ENCODE measurements at regions not wholly inside any gene's neighbourhood (a gene's known extent, or its start where the extent isn't known, plus 50 kb on each side); places are given as distances from the start of the nearest gene placed in this dataset.

- Histone ChIP-seq H3K27ac (peak overlapping the region; percentile 76), H3K4me3 (no peak overlapping the region), H3K9me3 (no peaks in the 10 kb centered on the region), H3K36me3 (no peaks in the 10 kb centered on the region), H3K4me1 (no peaks in the 10 kb centered on the region), H3K9ac (ENCODE audit: low read depth in 2 of 2, low read length in 2 of 2) (no peak overlapping the region), H3K27me3 (no peaks in the 10 kb centered on the region)
- peak; percentile 87 for DNase-seq
- TF ChIP-seq CTCF (IDR thresholded peaks at IDR 0.05), result no peak
- intact Hi-C loops (cut with DNase I), result no loop called here
Measured at GRCh38 chr7:27423290-27423689, 180.7 kb downstream of the EVX1 start.

GRCh38 chr7:27423821-27424220, 181.2 kb downstream of the EVX1 start:
- Histone ChIP-seq H3K9me3 (no peaks in the 10 kb centered on the region), H3K9ac (ENCODE audit: low read depth in 2 of 2, low read length in 2 of 2) (no peak overlapping the region), H3K4me1 (no peaks in the 10 kb centered on the region), H3K27me3 (no peaks in the 10 kb centered on the region), H3K4me3 (no peak overlapping the region), H3K36me3 (no peaks in the 10 kb centered on the region), H3K27ac (peak overlapping the region; percentile 76)
- no peak for TF ChIP-seq CTCF (IDR thresholded peaks at IDR 0.05)
- no peak for DNase-seq
- intact Hi-C loops (cut with DNase I), result no loop called here

- peak; percentile 71 for DNase-seq
- H3K27ac ChIP-seq, result peak overlapping the region; percentile 76
- no peaks in the 10 kb centered on the region for H3K36me3 ChIP-seq
- no peak overlapping the region for H3K4me3 ChIP-seq
- H3K4me1 ChIP-seq, result no peaks in the 10 kb centered on the region
- no peak for TF ChIP-seq CTCF (IDR thresholded peaks at IDR 0.05)
- H3K9me3 ChIP-seq, result no peaks in the 10 kb centered on the region
- no peaks in the 10 kb centered on the region for H3K27me3 ChIP-seq
- intact Hi-C loops (cut with DNase I), result no loop called here
- no peak overlapping the region for H3K9ac ChIP-seq (ENCODE audit: low read depth in 2 of 2, low read length in 2 of 2)
Measured at GRCh38 chr7:27424231-27424630, 181.6 kb downstream of the EVX1 start.

GRCh38 chr7:27424749-27425148, 182.1 kb downstream of the EVX1 start:
- no peaks in the 10 kb centered on the region for H3K4me1 ChIP-seq
- intact Hi-C loops (cut with DNase I), result no loop called here

GRCh38 chr7:27427416-27427815, 184.8 kb downstream of the EVX1 start:
- no peaks in the 10 kb centered on the region for H3K27me3 ChIP-seq
- intact Hi-C loops (cut with DNase I), result no loop called here
- TF ChIP-seq CTCF (IDR thresholded peaks at IDR 0.05), result no peak
- H3K9ac ChIP-seq (ENCODE audit: low read depth in 2 of 2, low read length in 2 of 2), result no peak overlapping the region
- no peak overlapping the region for H3K4me3 ChIP-seq
- H3K9me3 ChIP-seq, result no peaks in the 10 kb centered on the region
- H3K27ac ChIP-seq, result no peak overlapping the region
- no peak for DNase-seq
- no peaks in the 10 kb centered on the region for H3K4me1 ChIP-seq
- H3K36me3 ChIP-seq, result no peaks in the 10 kb centered on the region

More at GRCh38 chr7:27424749-27425148, 182.1 kb downstream of the EVX1 start:
- H3K9me3 ChIP-seq, result no peaks in the 10 kb centered on the region
- no peaks in the 10 kb centered on the region for H3K36me3 ChIP-seq
- H3K4me3 ChIP-seq, result no peak overlapping the region
- peak; percentile 40 for DNase-seq
- TF ChIP-seq CTCF (IDR thresholded peaks at IDR 0.05), result no peak
- H3K27me3 ChIP-seq, result no peaks in the 10 kb centered on the region
- H3K9ac ChIP-seq (ENCODE audit: low read depth in 2 of 2, low read length in 2 of 2), result no peak overlapping the region
- H3K27ac ChIP-seq, result peak overlapping the region; percentile 76

GRCh38 chr7:27430105-27430504, 187.5 kb downstream of the EVX1 start:
- H3K9ac ChIP-seq (ENCODE audit: low read depth in 2 of 2, low read length in 2 of 2), result no peak overlapping the region
- H3K27me3 ChIP-seq, result no peaks in the 10 kb centered on the region
- intact Hi-C loops (cut with DNase I), result no loop called here

More at GRCh38 chr7:27430105-27430504, 187.5 kb downstream of the EVX1 start:
- Histone ChIP-seq H3K36me3 (no peaks in the 10 kb centered on the region), H3K27ac (no peak overlapping the region), H3K9me3 (no peaks in the 10 kb centered on the region), H3K4me3 (no peak overlapping the region), H3K4me1 (no peaks in the 10 kb centered on the region)
- DNase-seq, result no peak
- TF ChIP-seq CTCF (IDR thresholded peaks at IDR 0.05), result no peak
